ENCODE measurements at regions not wholly inside any gene's neighbourhood (a gene's known extent, or its start where the extent isn't known, plus 50 kb on each side); places are given as distances from the start of the nearest gene placed in this dataset.

- TF ChIP-seq EZH2 (IDR thresholded peaks at IDR 0.05; ENCODE audit: insufficient read depth, poor library complexity, severe bottlenecking) (no peak), EZH2phosphoT487 (IDR thresholded peaks at IDR 0.05; ENCODE audit: insufficient read depth, low read depth) (no peak)
Observed at GRCh38 chr7:46160861-46161260, 239.8 kb upstream of the IGFBP3 start.

Data from GM23248 (cell line).